Inflammatory macrophage treated with lipopolysaccharide for 1 hour (primary cell): ENCODE measurements at regions not wholly inside any gene's neighbourhood (a gene's known extent, or its start where the extent isn't known, plus 50 kb on each side); places are given as distances from the start of the nearest gene placed in this dataset.
"Not testable (repeated sequence)": the region's sequence is repeated elsewhere in the genome, so short reads cannot be mapped to it uniquely, and the experiment has no call there.

Source experiments
- DNase-seq, 2 donors: peaks; one replicate each; pipeline ENCODE4 v3.0.0-alpha.2; 2020 to 2022

GRCh38 chr20:56773749-56774148, 144.6 kb downstream of the TFAP2C start:
- no peak for DNase-seq

DNA sequence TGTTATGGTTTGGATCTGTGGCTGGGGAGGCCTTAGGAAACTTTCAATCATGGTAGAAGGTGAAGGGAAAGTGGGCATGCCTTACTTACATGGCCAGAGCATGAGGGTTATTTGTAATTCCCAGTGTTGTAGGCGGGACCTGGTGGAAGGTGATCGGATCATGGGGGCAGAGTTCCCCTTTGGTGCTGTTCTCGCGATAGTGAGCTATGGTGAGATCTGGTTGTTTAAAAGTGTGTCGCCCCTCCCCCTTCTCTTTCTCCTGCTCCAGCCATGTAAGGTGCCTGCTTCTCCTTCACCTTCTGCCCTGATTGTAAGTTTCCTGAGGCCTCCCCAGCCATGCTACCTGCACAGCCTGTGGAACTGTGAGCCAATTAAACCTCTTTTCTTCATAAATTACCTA, 145.8 kb downstream of the TFAP2C start:
- DNase-seq, result no peak

DNA sequence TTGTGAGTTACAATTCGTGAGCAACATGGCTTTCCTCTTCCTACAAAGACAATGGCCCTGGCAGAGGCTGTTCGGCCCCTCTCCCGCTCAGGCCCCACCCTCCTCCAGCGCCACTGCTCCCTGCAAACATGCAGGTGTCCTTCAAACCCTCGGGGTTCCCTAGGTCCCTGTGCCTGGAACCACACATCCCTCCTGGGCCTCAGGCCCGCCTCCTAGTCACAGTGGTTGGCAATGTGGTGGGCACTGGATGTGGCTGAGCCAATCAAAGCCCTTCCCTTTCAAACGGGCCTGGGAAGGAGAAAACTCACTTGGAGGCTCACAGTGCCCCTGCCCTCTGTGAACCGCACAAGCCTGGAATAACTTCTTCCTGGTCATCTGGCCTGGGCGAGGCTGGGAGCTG, 147.2 kb downstream of the TFAP2C start:
- DNase-seq, result no peak

DNA sequence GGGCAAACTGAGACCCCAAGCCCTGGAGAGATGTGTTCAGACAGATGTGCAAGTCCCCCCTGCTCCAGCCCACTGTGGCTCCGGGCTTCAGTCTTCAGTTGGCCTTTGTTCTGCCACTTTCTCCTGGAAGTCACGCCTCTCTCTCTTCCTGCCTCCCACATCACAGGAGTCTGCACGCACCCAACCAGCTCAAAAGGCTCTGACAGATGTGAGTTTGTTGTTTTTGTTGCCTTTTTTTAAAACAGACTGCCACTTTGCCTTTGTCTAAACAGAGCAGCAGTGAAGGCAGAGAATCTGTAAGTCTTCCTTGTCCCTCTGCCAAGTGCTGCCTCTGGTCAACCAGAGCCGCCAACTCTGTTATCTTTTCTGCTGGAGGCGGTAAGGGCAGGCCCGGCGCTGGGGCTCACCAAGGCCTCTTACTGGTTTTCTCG, 149.7 kb downstream of the TFAP2C start:
- DNase-seq, result no peak

DNA sequence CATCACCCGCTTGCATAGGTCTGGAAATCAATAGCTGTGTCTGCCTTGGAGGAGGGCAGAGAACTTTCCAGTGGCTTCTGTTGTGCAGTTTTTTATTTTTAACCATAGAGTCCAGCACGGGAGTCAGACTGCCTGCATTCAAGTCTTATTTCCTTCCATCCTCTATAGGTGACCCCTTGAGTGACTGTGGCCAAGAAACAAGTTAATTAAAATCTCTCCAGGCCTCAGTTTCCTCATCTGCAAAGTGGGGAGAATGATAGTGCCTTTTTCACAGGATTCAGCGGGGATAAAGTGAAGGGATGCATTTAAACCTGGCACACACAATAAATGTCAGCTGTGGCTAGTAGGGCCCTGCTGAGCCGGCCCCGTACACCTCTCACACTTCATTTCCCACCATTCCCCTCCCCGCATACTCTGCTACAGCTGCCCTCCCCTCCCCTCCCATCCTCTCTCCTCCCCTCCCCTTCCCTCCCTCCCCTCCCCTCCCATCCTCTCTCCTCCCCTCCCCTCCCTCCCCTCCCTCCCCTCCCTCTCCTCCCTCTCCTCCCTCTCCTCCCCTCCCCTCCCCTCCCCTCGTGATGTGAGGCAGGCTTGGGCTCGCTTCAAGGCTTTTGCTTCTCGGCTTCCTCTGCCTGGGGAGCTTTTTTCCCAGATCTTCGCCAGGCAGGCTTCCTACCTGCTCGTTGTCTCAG, 150.5 kb downstream of the TFAP2C start:
- DNase-seq, result no peak

DNA sequence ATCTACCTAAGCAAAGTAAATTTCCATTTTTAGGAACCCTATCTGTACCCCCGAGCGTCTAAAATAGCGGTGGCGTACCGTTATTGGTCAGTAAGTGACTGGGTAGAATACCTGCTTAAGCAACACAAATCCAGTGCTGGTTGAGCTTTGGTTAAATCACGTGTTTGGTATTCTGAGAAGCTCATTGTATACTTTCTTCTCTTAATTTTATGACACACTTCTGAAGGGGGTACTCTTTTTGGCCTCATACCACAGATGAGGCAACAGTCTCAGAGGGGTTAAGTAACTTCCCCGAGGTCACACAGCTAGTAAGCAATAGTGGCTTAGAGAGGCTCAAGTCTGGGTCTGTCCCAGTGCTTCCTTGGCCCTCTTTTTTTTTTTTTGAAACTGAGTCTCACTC, 151.2 kb downstream of the TFAP2C start:
- no peak for DNase-seq

DNA sequence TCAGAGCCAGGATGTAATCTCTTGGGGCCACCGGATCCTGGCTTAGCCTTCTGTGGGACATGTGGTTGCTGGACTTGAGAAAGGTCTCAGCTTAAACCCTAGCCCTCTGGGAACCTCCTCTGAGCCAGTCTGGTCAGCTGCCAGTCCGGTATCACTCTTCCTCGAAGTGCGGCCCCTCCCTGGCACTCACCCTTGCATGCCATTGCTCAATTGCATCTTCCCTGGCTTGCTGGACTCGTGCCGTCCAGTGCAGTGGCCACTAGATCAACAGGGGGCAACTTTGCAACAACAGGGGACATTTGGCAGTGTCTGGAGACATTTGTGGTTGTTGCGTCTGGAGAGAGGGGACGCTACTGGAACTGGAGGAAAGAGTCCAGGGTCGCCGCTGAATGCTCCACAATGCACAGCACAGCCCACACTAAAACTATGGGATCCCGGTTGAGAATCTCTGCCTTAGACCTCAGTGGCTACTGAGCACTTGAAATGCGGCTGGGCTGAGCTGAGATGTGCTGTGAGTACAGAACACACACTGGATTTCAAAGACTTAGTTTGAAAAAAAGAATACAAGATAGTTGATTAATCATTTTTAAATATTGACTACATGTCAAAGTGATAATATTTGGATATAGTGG, 152.1 kb downstream of the TFAP2C start:
- DNase-seq, result no peak

GRCh38 chr20:56781987-56782560, 153.0 kb downstream of the TFAP2C start:
- DNase-seq, result not testable (repeated sequence)

DNA sequence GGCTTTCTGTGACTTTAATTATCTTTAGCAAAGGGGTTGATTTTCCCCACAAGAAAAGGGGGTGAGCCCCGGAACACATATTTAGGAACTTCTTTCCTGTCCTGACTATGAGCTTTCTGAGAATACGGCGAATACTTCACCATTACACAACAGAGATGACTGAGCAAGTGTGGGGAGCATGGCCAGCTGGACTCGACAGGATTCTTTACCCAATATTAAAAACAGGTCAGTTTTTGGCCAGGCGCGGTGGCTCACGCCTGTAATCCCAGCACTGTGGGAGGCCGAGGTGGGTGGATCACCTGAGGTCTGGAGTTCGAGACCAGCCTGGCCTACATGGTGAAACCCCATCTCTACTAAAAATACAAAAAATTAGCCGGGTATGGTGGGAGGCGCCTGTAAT, 153.7 kb downstream of the TFAP2C start:
- DNase-seq, result not testable (repeated sequence)

GRCh38 chr20:56783826-56784225, 154.7 kb downstream of the TFAP2C start:
- DNase-seq, result no peak

DNA sequence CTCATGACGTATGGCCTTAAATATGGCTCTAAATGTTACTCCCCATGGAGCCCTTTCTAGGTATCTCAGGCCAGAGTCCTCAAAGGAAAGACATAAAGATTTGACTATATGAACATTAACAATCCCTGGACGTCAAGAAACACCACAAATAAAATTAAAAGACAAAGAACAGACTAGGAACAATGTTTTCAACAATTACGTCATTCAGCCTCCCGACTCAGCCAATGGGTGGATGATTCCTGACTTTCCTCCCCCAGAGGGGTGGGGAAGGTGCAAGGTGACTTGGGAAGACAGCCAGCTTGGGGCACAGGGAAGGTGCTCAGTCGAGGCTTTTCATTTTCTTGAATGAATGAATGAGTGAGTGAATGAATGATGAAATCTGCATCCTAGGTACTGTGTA, 157.4 kb downstream of the TFAP2C start:
- no peak for DNase-seq

DNA sequence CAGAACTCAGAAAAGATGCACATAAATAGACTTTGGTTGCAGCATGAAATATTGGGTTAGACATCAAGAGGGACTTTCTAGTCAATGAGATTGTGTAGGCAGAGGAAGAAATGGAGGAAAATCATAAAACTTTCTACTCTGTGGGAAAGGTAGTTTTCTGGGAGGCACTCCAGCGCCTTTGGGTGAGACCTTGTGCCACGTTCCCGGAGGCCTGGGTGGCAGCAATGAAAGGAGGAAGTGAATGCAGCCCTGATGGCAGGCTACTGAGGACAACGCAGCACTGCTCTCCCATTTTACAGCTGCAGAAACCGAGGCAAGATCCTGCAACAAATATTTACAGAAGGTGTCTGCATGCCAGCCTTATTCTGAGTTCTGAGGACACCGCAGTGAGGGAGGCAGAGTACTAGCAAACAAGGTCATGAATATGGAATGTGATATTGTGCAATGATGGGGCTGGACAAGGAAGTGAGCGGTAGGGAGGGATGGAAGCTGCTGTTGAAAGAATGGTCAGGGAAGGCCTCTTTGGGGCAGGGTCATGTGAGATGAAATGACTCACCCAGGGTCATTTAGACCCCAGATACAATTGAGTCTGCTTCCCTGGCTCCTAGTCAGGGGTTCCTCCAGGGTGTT, 159.1 kb downstream of the TFAP2C start:
- no peak for DNase-seq

- no peak for DNase-seq
Observed at GRCh38 chr20:56788671-56789610, 159.8 kb downstream of the TFAP2C start.

- no peak for DNase-seq
Observed at GRCh38 chr20:56793916-56794315, 164.8 kb downstream of the TFAP2C start.

GRCh38 chr20:56795492-56795891, 166.4 kb downstream of the TFAP2C start:
- no peak for DNase-seq

DNA sequence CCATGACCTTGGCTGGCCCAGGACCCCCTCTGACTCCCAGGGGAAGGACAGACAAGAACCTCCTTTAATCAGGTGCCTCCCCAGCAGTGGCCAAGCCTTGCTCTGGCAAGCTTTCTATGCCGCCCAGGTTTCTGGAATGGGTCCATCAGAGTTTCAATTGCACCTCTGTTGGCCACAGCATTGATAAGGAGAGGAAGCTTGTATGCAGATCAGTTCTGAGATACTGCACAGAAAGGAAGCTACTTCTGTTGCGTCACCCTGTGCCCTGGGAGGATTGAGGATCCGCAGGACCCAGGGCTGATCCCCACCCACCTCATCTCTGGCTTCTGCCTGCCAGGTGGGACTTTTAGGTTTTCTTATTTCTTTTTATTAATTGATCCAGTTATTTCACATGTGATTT, 167.2 kb downstream of the TFAP2C start:
- DNase-seq, result no peak

DNA sequence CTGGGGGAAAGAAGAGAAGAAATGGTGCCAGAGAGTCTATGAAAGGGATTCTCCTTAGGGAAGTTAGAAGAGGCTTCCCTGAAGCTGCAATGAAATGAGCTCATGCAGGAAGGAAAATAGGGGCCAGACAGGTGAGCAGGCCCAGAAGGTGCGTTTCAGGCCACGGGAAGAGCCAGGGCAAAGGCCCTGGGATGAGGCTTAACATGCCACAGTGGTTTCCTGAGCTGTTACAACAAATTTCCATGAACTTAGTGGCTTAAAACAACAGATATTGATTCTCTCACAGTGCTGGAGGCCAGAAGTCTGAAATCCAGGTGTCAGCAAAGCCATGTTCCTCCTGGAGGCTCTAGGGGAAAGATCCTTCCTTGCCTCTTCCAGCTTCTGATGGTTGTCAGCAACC, 167.9 kb downstream of the TFAP2C start:
- DNase-seq, result no peak

DNA sequence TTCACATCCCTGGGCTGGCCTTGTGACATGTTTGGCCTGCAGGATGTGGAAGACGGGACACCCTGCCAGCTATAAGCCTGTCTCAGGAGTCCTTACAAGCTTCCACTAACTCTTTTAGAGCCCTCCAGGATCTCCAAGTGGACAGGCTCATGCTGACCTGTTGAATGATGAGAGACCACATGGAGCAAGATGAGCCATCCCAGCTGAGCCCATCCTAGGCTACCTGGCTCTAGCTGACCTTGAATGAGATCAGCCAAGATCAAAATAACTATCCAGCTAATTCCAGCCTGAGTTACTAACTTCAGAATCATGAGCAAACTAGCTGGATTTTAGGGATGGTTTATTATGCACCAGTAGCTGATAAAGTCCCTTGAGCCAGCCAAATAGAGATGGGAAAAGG, 169.5 kb downstream of the TFAP2C start:
- no peak for DNase-seq

DNA sequence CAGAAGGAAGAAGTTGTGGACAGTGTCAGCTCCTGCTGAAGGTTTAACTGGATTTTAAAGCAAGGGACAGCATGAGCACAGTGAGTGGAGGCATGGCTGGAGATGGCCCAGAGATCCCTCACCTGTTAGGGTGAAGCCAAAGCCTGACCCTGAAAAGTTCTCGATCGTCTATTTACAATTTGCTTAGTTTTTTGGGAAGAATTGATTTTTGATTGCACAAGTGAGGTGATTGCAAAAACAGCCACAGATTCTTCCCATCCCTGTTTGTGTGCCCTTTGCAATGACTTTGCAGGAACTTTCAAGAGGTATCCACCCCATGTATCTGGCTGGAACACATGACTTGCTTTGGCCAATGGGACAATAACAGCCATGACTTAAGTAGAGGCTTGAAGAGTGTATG, 170.1 kb downstream of the TFAP2C start:
- no peak for DNase-seq

GRCh38 chr20:56800088-56800487, 171.0 kb downstream of the TFAP2C start:
- DNase-seq, result no peak

DNA sequence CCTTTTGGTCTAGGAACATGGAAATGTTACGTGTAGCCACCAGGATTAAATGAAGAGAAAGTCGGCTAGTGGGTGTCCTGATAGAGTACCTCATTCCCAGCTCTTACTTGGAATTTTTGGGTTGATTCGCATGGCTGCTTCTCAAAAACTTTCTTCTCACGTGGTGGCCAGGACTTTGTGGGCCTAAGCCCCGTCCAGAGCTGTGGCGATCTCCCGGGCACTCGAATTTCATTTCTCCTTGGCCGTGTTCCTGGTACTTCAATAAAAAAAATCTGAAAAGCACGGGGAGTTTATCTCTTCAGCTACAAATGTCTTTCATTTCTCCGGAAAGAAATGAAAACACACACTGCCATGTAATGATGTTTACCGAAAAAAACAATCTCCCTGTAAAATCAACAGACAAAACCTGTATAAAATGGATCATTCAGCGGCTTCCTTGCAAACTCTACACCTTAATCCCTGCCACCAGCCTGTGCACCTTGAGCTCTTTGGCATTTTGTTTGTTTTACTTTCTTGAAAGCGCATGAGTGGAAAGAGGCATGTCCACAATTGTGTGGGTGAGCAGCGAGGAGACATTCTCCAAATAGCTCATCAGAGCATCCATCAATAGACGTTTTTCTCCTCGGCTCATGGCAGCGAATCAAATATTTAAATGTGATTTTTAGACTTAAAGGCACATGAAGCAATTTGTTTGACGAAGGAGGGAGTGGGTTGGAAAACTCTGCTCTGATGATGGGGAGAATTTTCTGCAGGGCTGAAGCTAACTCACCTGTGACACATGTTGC, 173.1 kb downstream of the TFAP2C start:
- DNase-seq, result no peak

DNA sequence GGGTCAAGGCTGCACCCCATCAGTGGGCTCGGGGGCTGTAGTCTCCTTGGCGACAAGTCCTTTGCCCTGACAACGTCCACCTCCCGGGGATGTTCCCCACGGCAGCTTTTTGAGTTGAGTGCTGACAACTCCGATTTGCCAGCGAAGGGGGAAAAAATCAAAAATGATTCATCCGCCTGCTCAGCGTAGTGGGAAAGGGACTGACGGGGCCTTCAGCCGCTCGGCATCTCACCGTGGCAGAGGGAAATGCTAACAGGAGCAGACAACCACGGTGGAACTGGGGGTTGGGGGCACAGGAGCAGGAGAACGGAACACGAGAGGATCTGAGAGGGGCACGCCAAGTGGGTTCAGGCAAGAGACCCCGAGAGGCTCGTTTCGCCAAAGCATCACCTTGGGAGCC, 173.7 kb downstream of the TFAP2C start:
- DNase-seq, result no peak
